Astrocyte (in vitro differentiated cells and primary cell): ENCODE measurements at regions not wholly inside any gene's neighbourhood (a gene's known extent, or its start where the extent isn't known, plus 50 kb on each side); places are given as distances from the start of the nearest gene placed in this dataset.
A peak's percentile ranks its signal among the peaks of the same experiment; 100 is the strongest.

Experiments
- DNase-seq: peaks from one replicate; pipeline ENCODE4 v3.0.0-alpha.2; 2010; ENCODE audit warnings: low read depth
- FAIRE-seq: peaks from 2 replicates; lab custom pipeline; 2011; peaks lifted over from hg19 to GRCh38; lab: Jason Lieb, UNC
- H2AFZ ChIP-seq: 2 replicates; pipeline ENCODE4 v1.6.0; 2012; ENCODE audit warnings: low read depth, low read length, inconsistent platforms
- H3K27ac ChIP-seq: 2 replicates; pipeline ENCODE4 v1.5.1; 2011; ENCODE audit warnings: low read depth, low read length, inconsistent platforms
- H3K27me3 ChIP-seq: 2 replicates; pipeline ENCODE4 v1.6.0; 2011; ENCODE audit warnings: low read length, inconsistent platforms; ENCODE audit not compliant: insufficient read depth
- H3K36me3 ChIP-seq: 2 replicates; pipeline ENCODE4 v1.5.1; 2011; ENCODE audit warnings: low read length, inconsistent platforms; ENCODE audit not compliant: insufficient read depth
- H3K4me1 ChIP-seq: 2 replicates; pipeline ENCODE4 v1.5.1; 2011; ENCODE audit warnings: low read length, inconsistent platforms; ENCODE audit not compliant: insufficient read depth
- H3K4me2 ChIP-seq: 2 replicates; pipeline ENCODE4 v1.6.0; 2012; ENCODE audit warnings: low read length, inconsistent platforms
- H3K4me3 ChIP-seq: 2 replicates; pipeline ENCODE4 v1.5.1; 2011; ENCODE audit warnings: low read depth, mild to moderate bottlenecking, low read length, inconsistent platforms; ENCODE audit not compliant: insufficient read depth
- H3K79me2 ChIP-seq: 2 replicates; pipeline ENCODE4 v1.6.0; 2012; ENCODE audit warnings: mild to moderate bottlenecking, low read length, inconsistent platforms; ENCODE audit not compliant: insufficient read depth
- H3K9ac ChIP-seq: 2 replicates; pipeline ENCODE4 v1.6.0; 2012; ENCODE audit warnings: mild to moderate bottlenecking, low read length, inconsistent platforms
- H3K9me3 ChIP-seq: 2 replicates; pipeline ENCODE4 v1.5.1; 2012; ENCODE audit warnings: low read depth, mild to moderate bottlenecking, low read length, inconsistent platforms; ENCODE audit not compliant: insufficient read depth
- H4K20me1 ChIP-seq: 2 replicates; pipeline ENCODE4 v1.6.0; 2012; ENCODE audit warnings: low read length, inconsistent platforms; ENCODE audit not compliant: insufficient read depth
- H3K27ac Mint-ChIP-seq: one replicate; pipeline ENCODE4 v1.8.0; 2021; ENCODE audit warnings: mild to moderate bottlenecking, mixed read lengths; ENCODE audit not compliant: unreplicated experiment
- H3K27me3 Mint-ChIP-seq: one replicate; pipeline ENCODE4 v1.8.0; 2021; ENCODE audit warnings: low read depth, mixed read lengths; ENCODE audit not compliant: unreplicated experiment
- H3K36me3 Mint-ChIP-seq: one replicate; pipeline ENCODE4 v1.8.0; 2021; ENCODE audit warnings: low read depth, mixed read lengths; ENCODE audit not compliant: unreplicated experiment
- H3K4me1 Mint-ChIP-seq: one replicate; pipeline ENCODE4 v1.8.0; 2021; ENCODE audit warnings: low read depth, mixed read lengths; ENCODE audit not compliant: unreplicated experiment
- H3K4me3 Mint-ChIP-seq: one replicate; pipeline ENCODE4 v1.8.0; 2021; ENCODE audit warnings: mild to moderate bottlenecking, moderate library complexity, mixed read lengths; ENCODE audit not compliant: unreplicated experiment
- H3K9me3 Mint-ChIP-seq: one replicate; pipeline ENCODE4 v1.8.0; 2021; ENCODE audit warnings: mild to moderate bottlenecking, mixed read lengths; ENCODE audit not compliant: unreplicated experiment
- EZH2 ChIP-seq: IDR thresholded peaks from 2 replicates; pipeline ENCODE4 v1.6.1; 2012; ENCODE audit warnings: mild to moderate bottlenecking, low read length, inconsistent platforms; ENCODE audit not compliant: insufficient read depth
- TF ChIP-seq, protein P1 (sequence below): IDR thresholded peaks from 2 replicates; pipeline ENCODE4 v1.5.1; 2011; ENCODE audit warnings: low read depth, mild to moderate bottlenecking, inconsistent platforms, low read length, moderate library complexity; ENCODE audit not compliant: insufficient read depth

DNA sequence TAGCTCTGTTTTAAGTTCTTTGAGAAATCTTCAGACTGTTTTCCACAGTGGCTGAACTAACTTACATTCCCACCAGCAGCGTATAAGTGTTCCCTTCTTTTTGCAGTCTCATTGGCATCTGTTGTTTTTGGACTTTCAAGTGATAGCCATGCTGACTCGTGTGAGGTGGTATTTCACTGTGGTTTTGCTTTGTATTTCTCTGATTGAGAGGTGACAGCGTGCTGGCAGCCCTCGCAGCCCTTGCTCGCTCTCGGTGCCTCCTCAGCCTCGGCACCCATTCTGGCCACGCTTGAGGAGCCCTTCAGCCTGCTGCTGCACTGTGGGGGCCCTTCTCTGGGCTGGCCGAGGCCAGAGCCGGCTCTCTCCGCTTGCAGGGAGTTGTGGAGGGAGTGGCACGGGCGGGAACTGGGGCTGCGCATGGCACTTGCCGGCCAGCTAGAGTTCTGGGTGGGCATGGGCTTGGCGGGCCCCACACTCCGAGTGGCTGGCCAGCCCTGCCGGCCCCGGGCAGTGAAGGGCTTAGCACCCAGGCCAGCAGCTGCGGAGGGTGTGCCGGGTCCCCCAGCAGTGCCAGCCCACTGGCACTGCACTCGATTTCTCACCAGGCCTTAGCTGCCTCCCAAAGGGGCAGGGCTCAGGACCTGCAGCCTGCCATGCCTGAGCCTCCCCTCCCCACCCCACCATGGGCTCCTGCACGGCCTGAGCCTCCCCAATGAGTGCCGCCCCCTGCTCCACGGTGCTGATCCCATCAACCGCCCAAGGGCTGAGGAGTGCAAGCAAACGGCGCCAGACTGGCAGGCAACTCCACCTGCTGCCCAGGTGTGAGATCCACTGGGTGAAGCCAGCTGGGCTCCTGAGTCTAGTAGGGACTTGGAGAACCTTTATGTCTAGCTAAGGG lies 151.8 kb downstream of the IRS1 start:
- H3K36me3 Mint-ChIP-seq: peaks cover 2% of the 10 kb centered on the region
- no peak overlapping the region for H3K4me3 ChIP-seq
- H3K9me3 ChIP-seq: no peaks in the 10 kb centered on the region
- H2AFZ ChIP-seq: no peak overlapping the region
- H3K36me3 ChIP-seq: no peaks in the 10 kb centered on the region
- no peak overlapping the region for H3K9ac ChIP-seq
- H3K27me3 Mint-ChIP-seq: no peaks in the 10 kb centered on the region
- H3K27ac Mint-ChIP-seq: peak overlapping the region; percentile 83
- H3K4me1 ChIP-seq: peaks cover 52% of the 10 kb centered on the region
- peak; percentile 76 for DNase-seq
- no peak overlapping the region for H3K4me3 Mint-ChIP-seq
- H4K20me1 ChIP-seq: no peaks in the 10 kb centered on the region
- H3K4me2 ChIP-seq: peak overlapping the region; percentile 11
- peak overlapping the region; percentile 4 for H3K27ac ChIP-seq
- no peak for TF ChIP-seq EZH2
- TF ChIP-seq, protein P1, sequence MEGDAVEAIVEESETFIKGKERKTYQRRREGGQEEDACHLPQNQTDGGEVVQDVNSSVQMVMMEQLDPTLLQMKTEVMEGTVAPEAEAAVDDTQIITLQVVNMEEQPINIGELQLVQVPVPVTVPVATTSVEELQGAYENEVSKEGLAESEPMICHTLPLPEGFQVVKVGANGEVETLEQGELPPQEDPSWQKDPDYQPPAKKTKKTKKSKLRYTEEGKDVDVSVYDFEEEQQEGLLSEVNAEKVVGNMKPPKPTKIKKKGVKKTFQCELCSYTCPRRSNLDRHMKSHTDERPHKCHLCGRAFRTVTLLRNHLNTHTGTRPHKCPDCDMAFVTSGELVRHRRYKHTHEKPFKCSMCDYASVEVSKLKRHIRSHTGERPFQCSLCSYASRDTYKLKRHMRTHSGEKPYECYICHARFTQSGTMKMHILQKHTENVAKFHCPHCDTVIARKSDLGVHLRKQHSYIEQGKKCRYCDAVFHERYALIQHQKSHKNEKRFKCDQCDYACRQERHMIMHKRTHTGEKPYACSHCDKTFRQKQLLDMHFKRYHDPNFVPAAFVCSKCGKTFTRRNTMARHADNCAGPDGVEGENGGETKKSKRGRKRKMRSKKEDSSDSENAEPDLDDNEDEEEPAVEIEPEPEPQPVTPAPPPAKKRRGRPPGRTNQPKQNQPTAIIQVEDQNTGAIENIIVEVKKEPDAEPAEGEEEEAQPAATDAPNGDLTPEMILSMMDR: no peak
- H3K4me1 Mint-ChIP-seq: peaks cover 67% of the 10 kb centered on the region
- no peaks in the 10 kb centered on the region for H3K79me2 ChIP-seq
- H3K9me3 Mint-ChIP-seq: peaks cover 6% of the 10 kb centered on the region
- no peaks in the 10 kb centered on the region for H3K27me3 ChIP-seq
- FAIRE-seq: no peak

DNA sequence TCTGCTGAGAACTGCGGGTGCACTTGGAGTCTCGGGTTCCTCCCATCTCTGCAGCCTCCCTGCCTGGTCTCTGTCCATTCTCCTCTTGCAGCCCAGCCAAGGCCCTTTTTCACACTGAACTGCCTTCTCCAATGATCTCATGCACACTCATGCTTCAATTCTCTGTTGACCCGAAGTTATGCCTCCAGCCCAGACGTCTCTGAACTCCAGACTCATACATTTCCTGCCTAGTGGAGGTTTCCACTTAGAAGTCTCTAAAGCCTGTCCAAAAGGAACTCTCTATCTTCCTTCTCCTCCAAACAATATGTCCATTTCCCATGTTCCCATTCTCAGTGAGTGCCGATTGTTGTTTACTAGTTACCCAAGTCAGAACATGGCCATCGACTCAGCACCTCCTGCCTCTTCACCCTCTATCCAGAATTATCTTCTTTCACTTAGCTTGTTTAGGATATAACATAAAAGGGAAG lies 155.2 kb downstream of the IRS1 start:
- no peaks in the 10 kb centered on the region for H3K27me3 Mint-ChIP-seq
- Histone ChIP-seq H3K9me3 (peaks cover 5% of the 10 kb centered on the region), H2AFZ (peak overlapping the region; percentile 74), H3K36me3 (no peaks in the 10 kb centered on the region), H3K27ac (peak overlapping the region; percentile 84), H4K20me1 (no peaks in the 10 kb centered on the region), H3K27me3 (no peaks in the 10 kb centered on the region), H3K79me2 (no peaks in the 10 kb centered on the region), H3K4me3 (no peak overlapping the region), H3K9ac (peak overlapping the region; percentile 64), H3K4me1 (peaks cover 21% of the 10 kb centered on the region), H3K4me2 (peak overlapping the region; percentile 58)
- H3K36me3 Mint-ChIP-seq: peaks cover 1% of the 10 kb centered on the region
- H3K4me1 Mint-ChIP-seq: peaks cover 36% of the 10 kb centered on the region
- no peak overlapping the region for H3K4me3 Mint-ChIP-seq
- FAIRE-seq (peak; percentile 54), DNase-seq (peak; percentile 82)
- H3K27ac Mint-ChIP-seq: peak overlapping the region; percentile 21
- no peak for TF ChIP-seq EZH2
- TF ChIP-seq, protein P1: no peak
- H3K9me3 Mint-ChIP-seq: peaks cover 14% of the 10 kb centered on the region

DNA sequence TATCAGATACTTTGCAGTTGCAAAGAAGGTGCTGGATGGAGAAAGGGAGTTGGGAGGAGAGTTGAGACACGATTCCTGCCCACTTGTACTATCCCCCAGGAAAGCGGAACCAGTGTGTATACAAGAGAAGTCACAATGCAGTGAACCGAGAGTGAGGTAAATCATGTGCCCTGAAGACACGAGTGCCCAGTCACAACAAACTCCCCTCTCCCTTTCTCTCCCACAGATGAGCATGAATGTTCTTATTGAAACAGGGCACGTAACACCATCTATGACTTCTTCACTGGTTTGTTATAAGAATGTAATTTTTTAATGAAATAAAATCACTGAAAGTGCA lies 155.7 kb downstream of the IRS1 start:
- no peak overlapping the region for H3K4me3 ChIP-seq
- Mint-ChIP-seq H3K27me3 (no peaks in the 10 kb centered on the region), H3K9me3 (peaks cover 13% of the 10 kb centered on the region), H3K4me3 (no peak overlapping the region), H3K27ac (peak overlapping the region; percentile 21), H3K36me3 (peaks cover 2% of the 10 kb centered on the region), H3K4me1 (peaks cover 30% of the 10 kb centered on the region)
- peak overlapping the region; percentile 84 for H3K27ac ChIP-seq
- no peaks in the 10 kb centered on the region for H3K79me2 ChIP-seq
- H2AFZ ChIP-seq: peak overlapping the region; percentile 74
- peak overlapping the region; percentile 58 for H3K4me2 ChIP-seq
- FAIRE-seq (no peak), DNase-seq (no peak)
- H3K4me1 ChIP-seq: peaks cover 18% of the 10 kb centered on the region
- no peaks in the 10 kb centered on the region for H3K36me3 ChIP-seq
- H3K9me3 ChIP-seq: peaks cover 5% of the 10 kb centered on the region
- peak overlapping the region; percentile 35 for H3K9ac ChIP-seq
- no peaks in the 10 kb centered on the region for H3K27me3 ChIP-seq
- TF ChIP-seq, protein P1: no peak
- no peak for TF ChIP-seq EZH2
- H4K20me1 ChIP-seq: no peaks in the 10 kb centered on the region
